HCT116 (cell line): ENCODE measurements at regions not wholly inside any gene's neighbourhood (a gene's known extent, or its start where the extent isn't known, plus 50 kb on each side); places are given as distances from the start of the nearest gene placed in this dataset.

Experiments used
- ATAC-seq: fragments of 200-7000 bp; cut with Tn5 transposase; 2 replicates; pipeline ENCODE4 v1.9.1; 2020; ENCODE audit warnings: mild to moderate bottlenecking, moderate library complexity
- BruUV-seq: library from RNA; stranded (reverse); fragments of 400-500 nt; replicated peaks from 2 replicates; lab custom pipeline; 2021; lab: Mats Ljungman, UMichigan
- CTCF ChIA-PET: fragments of 300-600 bp; sonication (Branson Sonifier 250); formaldehyde crosslinking; loops from one replicate; lab custom pipeline; 2021; ENCODE audit warnings: antibody characterized with exemption; lab: Charles Lee
- POLR2A ChIA-PET: fragments of 300-600, 350-600 bp; sonication (Branson Sonifier 250); formaldehyde crosslinking; loops from one replicate; lab custom pipeline; 2021; ENCODE audit warnings: antibody characterized with exemption; lab: Charles Lee
- RAD21 ChIA-PET, 2 experiments: fragments of 300-600 bp; sonication (Branson Sonifier 250); formaldehyde crosslinking; loops; one replicate each; lab custom pipeline; 2023; ENCODE audit warnings: low total read pairs in 2 of 2; ENCODE audit not compliant: uncharacterized antibody in 2 of 2, unreplicated experiment in 2 of 2, low non-redundant PET in 1 of 2; lab: Charles Lee
- DNase-seq: peaks from one replicate; pipeline ENCODE4 v3.0.0-alpha.2; 2010; ENCODE audit warnings: low read depth, low spot score
- H2AFZ ChIP-seq: fragments of 200-600 bp; shearing (Covaris generic), sonication (generic); 2 replicates; pipeline ENCODE4 v1.6.1; 2017; ENCODE audit warnings: low read depth, mixed run types, mixed read lengths, antibody characterized with exemption, low read length; ENCODE audit not compliant: poor library complexity, severe bottlenecking
- H3K27ac ChIP-seq: 2 replicates; pipeline ENCODE4 v1.5.1; 2012; ENCODE audit warnings: low read depth, low read length
- H3K27me3 ChIP-seq: fragments of 200-600 bp; sonication (generic); 2 replicates; pipeline ENCODE4 v1.6.1; 2016; ENCODE audit warnings: mixed run types, low read length, mixed read lengths; ENCODE audit not compliant: insufficient read depth
- H3K36me3 ChIP-seq, 2 experiments: fragments of 200-500 bp in 1 of 2; fragments of 200-600 bp in 1 of 2; sonication (Bioruptor generic) in 1 of 2; sonication (generic) in 1 of 2; 2 replicates each; pipeline versions ENCODE4 v1.5.1 to v1.6.1; 2014 to 2016; ENCODE audit warnings: low read length in 2 of 2, inconsistent platforms in 1 of 2, mixed read lengths in 1 of 2, mixed run types in 1 of 2; ENCODE audit not compliant: insufficient read depth in 2 of 2, control insufficient read depth in 1 of 2
- H3K4me1 ChIP-seq, 2 experiments: fragments of 200-600 bp in 1 of 2; sonication (generic) in 1 of 2; 2 replicates each; pipeline versions ENCODE4 v1.5.1 to v1.6.1; 2012 to 2017; ENCODE audit warnings: low read length in 2 of 2, inconsistent platforms in 1 of 2, mild to moderate bottlenecking in 1 of 2, mixed read lengths in 1 of 2, mixed run types in 1 of 2, moderate library complexity in 1 of 2; ENCODE audit not compliant: insufficient read depth in 2 of 2, control insufficient read depth in 1 of 2
- H3K4me2 ChIP-seq: fragments of 200-600 bp; sonication (generic); 2 replicates; pipeline ENCODE4 v1.6.1; 2017; ENCODE audit warnings: mixed run types, low read length, mixed read lengths
- H3K4me3 ChIP-seq, 2 experiments: fragments of 200-600 bp in 1 of 2; sonication (generic) in 1 of 2; replicated peaks in 1 of 2; 2 replicates each; pipeline ENCODE4 v1.5.1; 2011 to 2016; ENCODE audit warnings: low read length in 2 of 2, control low read depth in 1 of 2, low read depth in 1 of 2, mild to moderate bottlenecking in 1 of 2, mixed read lengths in 1 of 2, mixed run types in 1 of 2
- H3K79me2 ChIP-seq: fragments of 200-600 bp; sonication (generic); 2 replicates; pipeline ENCODE4 v1.6.1; 2017; ENCODE audit warnings: mild to moderate bottlenecking, mixed run types, low read length, moderate library complexity, mixed read lengths; ENCODE audit not compliant: insufficient read depth
- H3K9ac ChIP-seq: fragments of 200-600 bp; sonication (generic); 2 replicates; pipeline ENCODE4 v1.6.1; 2016; ENCODE audit warnings: low read length, mixed read lengths
- H3K9me2 ChIP-seq: fragments of 200-600 bp; sonication (generic), shearing (Covaris generic); 2 replicates; pipeline ENCODE4 v1.6.1; 2017; ENCODE audit warnings: mixed run types, mild to moderate bottlenecking, moderate library complexity; ENCODE audit not compliant: insufficient read depth
- H3K9me3 ChIP-seq, 2 experiments: fragments of 200-500 bp in 1 of 2; fragments of 200-600 bp in 1 of 2; sonication (Bioruptor generic) in 1 of 2; sonication (generic) in 1 of 2; 2 replicates each; pipeline ENCODE4 v1.6.1; 2014 to 2017; ENCODE audit warnings: low read length in 2 of 2, mixed read lengths in 2 of 2, inconsistent platforms in 1 of 2, low read depth in 1 of 2, mild to moderate bottlenecking in 1 of 2, mixed run types in 1 of 2, moderate library complexity in 1 of 2; ENCODE audit not compliant: control insufficient read depth in 1 of 2, insufficient read depth in 1 of 2
- H4K20me1 ChIP-seq: fragments of 200-600 bp; sonication (generic), shearing (Covaris generic); 2 replicates; pipeline ENCODE4 v1.6.1; 2017; ENCODE audit warnings: mixed run types, mild to moderate bottlenecking, moderate library complexity; ENCODE audit not compliant: insufficient read depth
- ATF3 ChIP-seq: IDR thresholded peaks from 2 replicates; pipeline ENCODE4 v1.6.1; 2012
- CBX3 ChIP-seq: IDR thresholded peaks from 2 replicates; pipeline ENCODE4 v1.6.1; 2012; ENCODE audit warnings: low read depth
- CEBPB ChIP-seq: IDR thresholded peaks from 2 replicates; pipeline ENCODE4 v1.6.1; 2012; ENCODE audit warnings: low read depth
- CTCF ChIP-seq, 3 experiments: fragments of 200-600 bp in 1 of 3; sonication (generic) in 1 of 3; IDR thresholded peaks in 2 of 3; conservative IDR thresholded peaks in 1 of 3; 2 replicates each; pipeline ENCODE4 v1.5.1; 2012 to 2017; ENCODE audit warnings: low read depth in 2 of 3, low read length in 2 of 3, antibody characterized with exemption in 1 of 3, borderline replicate concordance in 1 of 3, control low read depth in 1 of 3, mild to moderate bottlenecking in 1 of 3, mixed read lengths in 1 of 3, mixed run types in 1 of 3, moderate library complexity in 1 of 3; ENCODE audit not compliant: insufficient read depth in 1 of 3
- SRF ChIP-seq: IDR thresholded peaks from 2 replicates; pipeline ENCODE4 v1.6.1; 2012; ENCODE audit warnings: low read depth
- TCF7L2 ChIP-seq: IDR thresholded peaks from 2 replicates; pipeline ENCODE4 v1.7.0; 2011; ENCODE audit warnings: borderline replicate concordance, inconsistent platforms; ENCODE audit not compliant: insufficient read depth, insufficient read length; ENCODE audit errors: extremely low read depth
- YY1 ChIP-seq: IDR thresholded peaks from 2 replicates; pipeline ENCODE4 v1.6.1; 2011; ENCODE audit warnings: low read length, low read depth, moderate library complexity, mild to moderate bottlenecking; ENCODE audit not compliant: insufficient replicate concordance; ENCODE audit errors: extremely low read depth
- ZFX ChIP-seq: fragments of 450-650 bp; IDR thresholded peaks from 2 replicates; pipeline ENCODE4 v1.6.1; 2017
- ZNF274 ChIP-seq: fragments of 200-500 bp; sonication (Bioruptor generic); IDR thresholded peaks from 2 replicates; pipeline ENCODE4 v1.6.1; 2014; ENCODE audit warnings: mild to moderate bottlenecking, low read depth, low read length, inconsistent platforms
- intact Hi-C: fragments of 100-400 bp; cut with micrococcal nuclease; formaldehyde crosslinking; loops from 2 replicates; pipeline ENCODE4 v1.10.0; 2022

- ChIA-PET RAD21 (no interaction called here), CTCF (no interaction called here), POLR2A (no interaction called here)
- no peaks in the 10 kb centered on the region for H3K9me3 ChIP-seq
- no peaks in the 10 kb centered on the region for H3K4me1 ChIP-seq
- H3K9ac ChIP-seq = no peak overlapping the region
- H3K27ac ChIP-seq = no peak overlapping the region
- no peaks in the 10 kb centered on the region for H3K9me2 ChIP-seq
- no peak overlapping the region for H3K4me2 ChIP-seq
- no peaks in the 10 kb centered on the region for H3K36me3 ChIP-seq
- no peaks in the 10 kb centered on the region for H4K20me1 ChIP-seq
- DNase-seq = no peak
- no TSS peak for BruUV-seq
- no peaks in the 10 kb centered on the region for H3K79me2 ChIP-seq
- intact Hi-C loops = no loop called here
- ATAC-seq = 0 out of 2 replicates have a peak, but pooled peaks have one; percentile 53
- no peak overlapping the region for H3K4me3 ChIP-seq
- TF ChIP-seq ATF3 (no peak), SRF (no peak), CEBPB (no peak), CBX3 (no peak), CTCF (IDR thresholded peaks at IDR 0.05 in 2 of 3, conservative IDR thresholded peaks at IDR 0.05 in 1 of 3; ENCODE audit: borderline replicate concordance in 1 of 3, insufficient read depth in 1 of 3, low read depth in 2 of 3, low read length in 2 of 3) (peak in 2 of 3 experiments; percentile 12 to 25; a peak in 1 of 6 replicates), ZNF274 (no peak), YY1 (no peak), ZFX (no peak), TCF7L2 (no peak)
- no peak overlapping the region for H2AFZ ChIP-seq
- no peaks in the 10 kb centered on the region for H3K27me3 ChIP-seq
Observed at GRCh38 chrX:57977992-57978391, 67.7 kb upstream of the ZXDA start.
